ENCODE measurements at regions not wholly inside any gene's neighbourhood (a gene's known extent, or its start where the extent isn't known, plus 50 kb on each side); places are given as distances from the start of the nearest gene placed in this dataset.

DNA sequence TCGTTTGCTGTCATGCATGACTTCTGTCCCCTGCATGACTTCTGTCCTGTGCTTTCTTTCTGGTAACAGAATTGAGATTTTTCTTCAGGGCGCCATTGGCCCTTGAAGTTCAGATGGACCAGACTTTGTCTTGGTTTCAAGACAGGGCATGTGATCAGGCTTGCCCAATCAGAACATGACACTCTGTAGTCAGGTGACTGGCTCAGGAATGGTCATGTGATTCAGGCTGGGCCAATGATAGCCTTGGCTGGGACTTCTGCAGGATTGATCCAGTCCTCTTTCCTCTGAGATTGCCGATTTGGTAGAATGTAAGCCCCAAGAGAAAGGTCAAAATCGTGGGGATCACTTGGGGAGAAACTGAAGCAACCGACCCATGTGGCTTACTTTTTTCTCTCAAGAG lies 90.5 kb upstream of the ALX4 start:
- H3K27ac ChIP-seq = no peak overlapping the region
- TF ChIP-seq, protein P1, sequence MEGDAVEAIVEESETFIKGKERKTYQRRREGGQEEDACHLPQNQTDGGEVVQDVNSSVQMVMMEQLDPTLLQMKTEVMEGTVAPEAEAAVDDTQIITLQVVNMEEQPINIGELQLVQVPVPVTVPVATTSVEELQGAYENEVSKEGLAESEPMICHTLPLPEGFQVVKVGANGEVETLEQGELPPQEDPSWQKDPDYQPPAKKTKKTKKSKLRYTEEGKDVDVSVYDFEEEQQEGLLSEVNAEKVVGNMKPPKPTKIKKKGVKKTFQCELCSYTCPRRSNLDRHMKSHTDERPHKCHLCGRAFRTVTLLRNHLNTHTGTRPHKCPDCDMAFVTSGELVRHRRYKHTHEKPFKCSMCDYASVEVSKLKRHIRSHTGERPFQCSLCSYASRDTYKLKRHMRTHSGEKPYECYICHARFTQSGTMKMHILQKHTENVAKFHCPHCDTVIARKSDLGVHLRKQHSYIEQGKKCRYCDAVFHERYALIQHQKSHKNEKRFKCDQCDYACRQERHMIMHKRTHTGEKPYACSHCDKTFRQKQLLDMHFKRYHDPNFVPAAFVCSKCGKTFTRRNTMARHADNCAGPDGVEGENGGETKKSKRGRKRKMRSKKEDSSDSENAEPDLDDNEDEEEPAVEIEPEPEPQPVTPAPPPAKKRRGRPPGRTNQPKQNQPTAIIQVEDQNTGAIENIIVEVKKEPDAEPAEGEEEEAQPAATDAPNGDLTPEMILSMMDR (conservative IDR thresholded peaks at IDR 0.05) = no peak

DNA sequence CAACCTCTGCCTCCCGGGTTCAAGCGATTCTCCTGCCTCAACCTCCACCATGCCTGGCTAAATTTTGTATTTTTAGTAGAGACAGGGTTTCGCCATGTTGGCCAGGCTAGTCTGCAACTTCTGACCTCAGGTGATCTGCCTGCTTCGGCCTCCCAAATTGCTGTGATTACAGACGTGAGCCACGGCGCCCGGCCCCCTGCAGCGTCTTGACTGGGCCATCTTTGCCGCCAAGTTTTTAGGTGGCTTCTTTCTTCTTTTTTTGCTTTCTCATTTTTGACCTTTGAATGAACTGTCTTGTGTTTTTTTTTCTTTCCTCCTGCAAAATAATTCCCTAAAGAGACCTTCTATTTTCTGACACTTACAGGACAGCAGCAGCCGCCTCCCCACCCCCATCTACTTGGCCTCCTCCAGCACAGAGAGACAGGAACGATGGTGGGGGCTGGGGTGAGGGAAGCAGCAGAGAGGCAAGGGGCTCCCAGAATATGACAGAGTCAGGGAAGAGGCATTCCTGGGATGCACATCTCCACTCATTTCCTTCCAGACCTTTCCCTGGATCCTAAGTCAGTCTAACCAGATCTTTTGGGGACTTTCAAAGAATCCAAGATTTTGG lies 92.6 kb upstream of the ALX4 start:
- TF ChIP-seq, protein P1 (conservative IDR thresholded peaks at IDR 0.05) = no peak

DNA sequence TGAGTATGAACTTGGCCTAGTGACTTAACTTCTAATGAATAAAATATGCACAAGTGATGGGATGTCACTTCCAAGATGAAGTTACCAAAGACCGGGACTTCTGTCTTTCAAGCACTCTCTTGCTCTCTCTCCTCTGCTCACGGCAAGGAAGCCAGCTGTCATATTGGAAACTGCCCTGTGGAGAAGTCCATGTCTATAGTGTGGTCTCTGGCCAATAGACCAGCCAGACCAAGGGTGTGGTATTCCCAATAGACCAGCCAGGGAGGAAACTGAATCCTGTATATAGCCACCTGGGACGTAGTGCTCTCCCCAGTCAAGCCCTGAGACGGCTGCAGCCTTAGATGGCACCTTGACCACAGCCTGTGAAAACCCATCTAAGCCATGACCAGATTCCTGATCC lies 93.2 kb upstream of the ALX4 start:
- no peak overlapping the region for H3K27ac ChIP-seq
- TF ChIP-seq, protein P1 (conservative IDR thresholded peaks at IDR 0.05) = no peak

More for the DNA sequence above, 92.6 kb upstream of the ALX4 start:
- H3K27ac ChIP-seq = no peak overlapping the region

DNA sequence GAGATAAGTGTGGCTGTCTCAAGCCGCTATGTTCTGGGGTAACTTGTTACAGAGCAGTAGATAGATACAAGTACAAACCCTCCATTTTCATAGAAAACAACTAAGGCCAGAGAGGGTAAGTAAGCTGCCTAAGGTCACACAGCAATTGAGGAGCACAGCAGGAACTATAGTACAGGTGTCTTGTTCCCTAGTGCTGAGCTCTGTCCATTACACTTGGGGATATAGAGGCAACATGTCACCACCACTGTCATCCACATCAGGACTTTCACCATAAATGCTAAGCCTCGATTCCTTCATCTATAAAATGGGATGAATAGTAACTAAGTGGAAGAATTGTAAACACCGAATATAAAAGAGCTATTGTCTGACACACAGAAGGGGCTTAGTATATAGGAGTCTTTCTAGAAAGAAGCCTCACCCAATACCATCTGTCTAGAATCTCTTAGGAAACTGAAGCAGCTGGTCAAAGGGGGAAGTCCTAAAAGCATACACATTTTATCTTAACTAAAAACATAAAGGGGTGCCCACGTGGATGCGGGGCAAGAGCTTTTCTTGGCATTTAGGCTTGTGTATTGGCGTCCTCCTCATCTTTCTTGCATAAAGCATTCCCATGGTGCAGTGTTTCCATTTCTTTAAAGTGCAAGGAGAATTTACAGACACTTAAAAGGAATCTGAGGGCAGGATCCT lies 93.8 kb upstream of the ALX4 start:
- TF ChIP-seq, protein P1 (conservative IDR thresholded peaks at IDR 0.05) = no peak
- no peak overlapping the region for H3K27ac ChIP-seq

DNA sequence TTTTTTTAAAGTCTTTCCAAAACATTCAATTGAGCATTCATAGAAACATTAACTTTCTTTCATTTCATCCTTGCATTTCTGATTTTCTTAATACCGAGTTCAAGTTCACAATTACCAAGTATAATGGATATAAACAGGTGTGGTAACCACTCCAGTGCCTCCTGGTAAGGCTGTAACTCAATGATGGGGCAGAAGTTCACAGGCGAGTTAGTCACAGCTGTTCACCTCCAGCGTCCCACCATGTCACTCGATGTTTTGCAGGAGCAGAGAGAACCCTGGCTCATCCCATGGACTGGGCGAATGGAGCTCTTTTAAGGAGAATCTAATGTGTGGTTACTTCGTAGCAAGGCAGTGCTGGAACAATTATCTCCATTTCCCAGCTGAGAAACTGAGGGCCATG lies 94.4 kb upstream of the ALX4 start:
- no peak overlapping the region for H3K27ac ChIP-seq
- TF ChIP-seq, protein P1 (conservative IDR thresholded peaks at IDR 0.05) = no peak

DNA sequence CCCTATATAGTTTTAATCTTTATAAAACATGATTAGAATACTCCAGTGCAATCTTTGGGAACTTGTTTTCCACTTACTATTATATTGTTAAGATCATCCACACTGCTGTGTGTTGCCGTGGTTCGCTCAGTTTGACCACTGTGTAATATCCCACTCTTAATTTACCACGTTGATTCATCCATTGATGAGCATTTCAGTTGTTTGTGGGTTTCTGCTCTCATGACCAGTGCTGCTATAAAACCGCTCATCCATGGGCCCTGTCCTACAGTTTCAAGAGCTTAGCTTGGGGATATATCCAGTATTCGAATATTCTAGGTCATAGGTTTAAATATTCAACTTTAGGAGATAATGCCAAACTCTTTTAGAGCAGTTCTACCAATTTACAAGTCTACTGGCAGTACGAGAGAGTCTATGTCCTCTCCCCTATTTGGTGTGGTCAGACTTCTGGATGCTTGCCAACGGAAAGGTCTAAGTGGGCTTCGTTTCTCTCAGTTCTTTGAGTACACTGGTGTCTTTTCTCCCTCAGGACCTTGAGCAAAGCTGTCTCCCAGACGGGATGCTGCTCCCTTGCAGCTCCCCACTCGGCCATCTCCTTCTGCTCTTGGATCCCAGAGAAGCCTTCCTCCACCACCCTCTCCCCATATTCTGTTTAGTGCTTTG lies 94.9 kb upstream of the ALX4 start:
- TF ChIP-seq, protein P1 (conservative IDR thresholded peaks at IDR 0.05) = no peak
- no peak overlapping the region for H3K27ac ChIP-seq

DNA sequence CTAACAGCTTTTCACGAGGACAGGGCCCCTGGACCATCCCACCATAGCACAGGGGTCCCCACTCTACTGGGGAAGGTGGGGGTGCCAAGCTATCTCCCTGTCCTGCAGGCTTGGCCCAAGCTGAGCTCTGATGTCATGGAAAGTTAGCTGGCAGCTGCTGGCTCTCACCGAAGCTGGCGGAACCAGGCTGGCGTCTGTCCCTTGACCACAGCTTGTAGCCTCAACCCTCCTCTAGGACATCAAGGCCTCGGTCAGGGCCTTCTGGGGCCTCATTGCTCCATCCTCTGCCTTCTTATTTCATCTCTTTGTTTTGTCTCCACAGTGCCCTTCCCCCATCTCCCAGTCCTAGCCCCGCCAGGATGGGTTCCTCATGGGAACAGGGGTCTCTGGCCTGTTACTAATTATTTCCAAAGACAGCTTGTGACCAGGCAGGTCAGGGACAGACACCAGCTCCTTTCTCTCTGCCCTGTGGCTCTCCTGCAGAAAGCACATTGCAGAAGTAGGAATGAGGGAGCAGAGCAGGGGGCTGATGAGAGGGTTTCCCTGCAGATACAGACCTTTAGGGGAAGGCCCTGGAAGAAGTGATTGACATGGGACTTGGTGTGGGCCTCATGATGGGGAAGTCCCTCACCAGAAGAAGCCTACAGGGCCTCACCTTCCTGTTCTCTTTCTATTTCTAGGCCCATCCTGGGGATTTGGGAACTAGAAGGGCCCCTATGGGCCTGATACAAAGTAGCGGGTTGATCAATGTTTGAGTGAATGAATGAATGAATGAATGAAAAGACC lies 97.5 kb upstream of the ALX4 start:
- no peak overlapping the region for H3K27ac ChIP-seq
- TF ChIP-seq, protein P1 (conservative IDR thresholded peaks at IDR 0.05) = no peak

Measured in VCaP (cell line).